GM12892 (cell line): ENCODE measurements at regions not wholly inside any gene's neighbourhood (a gene's known extent, or its start where the extent isn't known, plus 50 kb on each side); places are given as distances from the start of the nearest gene placed in this dataset.
"Not testable (repeated sequence)": the region's sequence is repeated elsewhere in the genome, so short reads cannot be mapped to it uniquely, and the experiment has no call there.

Experiments
- POLR2A ChIP-seq: IDR thresholded peaks from 2 replicates; pipeline ENCODE4 v1.6.1; 2011; ENCODE audit warnings: low read depth, low read length, control low read depth
- POLR2AphosphoS5 ChIP-seq: IDR thresholded peaks from 2 replicates; pipeline ENCODE4 v1.6.1; 2011; ENCODE audit warnings: low read depth, low read length, control low read depth

DNA sequence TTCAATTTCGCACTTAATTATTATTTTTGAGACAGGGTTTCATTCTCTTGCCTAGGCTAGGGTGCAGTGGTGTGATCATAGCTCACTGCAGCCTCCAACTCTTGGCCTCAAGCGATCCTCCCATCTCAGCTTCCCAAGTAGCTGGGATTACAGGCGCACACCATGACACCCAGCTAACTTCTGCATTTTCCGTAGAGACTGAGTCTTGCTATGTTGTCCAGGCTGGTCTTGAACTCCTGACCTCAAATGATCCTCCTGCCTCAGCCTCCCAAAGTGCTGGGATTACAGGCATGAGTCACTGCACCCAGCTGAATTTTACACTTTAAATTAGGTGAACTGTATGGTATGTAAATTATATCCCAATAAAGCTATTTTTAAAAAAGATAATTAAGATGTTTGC, 90.6 kb upstream of the CASZ1 start:
- not testable (repeated sequence) for TF ChIP-seq POLR2AphosphoS5, POLR2A
